ENCODE measurements at regions not wholly inside any gene's neighbourhood (a gene's known extent, or its start where the extent isn't known, plus 50 kb on each side); places are given as distances from the start of the nearest gene placed in this dataset.

DNA sequence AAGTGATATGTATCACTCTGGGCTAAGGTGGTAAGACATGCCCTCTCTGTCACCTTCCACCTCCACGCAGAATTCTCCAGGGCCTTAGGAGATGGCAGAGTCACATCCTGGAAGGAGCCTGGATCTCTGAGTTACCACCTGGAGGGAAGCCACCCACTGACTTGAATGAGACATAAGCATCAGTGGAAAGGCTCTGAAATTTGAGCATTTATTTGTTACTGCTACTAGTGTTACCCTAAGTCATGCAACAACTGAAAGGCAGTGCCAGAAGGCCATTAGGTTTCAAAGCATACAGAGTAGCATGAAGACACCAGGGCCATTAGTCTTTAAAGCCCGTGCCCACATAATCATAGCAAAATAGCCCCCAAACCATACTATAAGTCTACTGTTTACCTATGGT is 230.3 kb upstream of the IRF2BP2 start:
- Histone ChIP-seq H2AFZ (ENCODE audit: low read depth) (no peak overlapping the region), H3K36me3 (replicated peaks in 1 of 2; ENCODE audit: control insufficient read depth in 1 of 2, insufficient read depth in 2 of 2, low read length in 1 of 2) (no peaks in the 10 kb centered on the region), H3K9ac (no peak overlapping the region), H3F3A (replicated peaks; ENCODE audit: insufficient read depth) (no peaks in the 10 kb centered on the region), H3K27me3 (ENCODE audit: insufficient read depth) (no peaks in the 10 kb centered on the region), H3K4me1 (ENCODE audit: control insufficient read depth in 1 of 2, insufficient read depth in 2 of 2, low read depth in 1 of 2, low read length in 1 of 2) (peaks cover 0 to 9% of the 10 kb centered on the region in 2 experiments; a peak in 2 of 4 replicates), H3K4me2 (no peak overlapping the region), H3K9me2 (no peaks in the 10 kb centered on the region), H3K27ac (ENCODE audit: low read depth in 2 of 2, low read length in 1 of 2) (no peak overlapping the region), H3K79me2 (ENCODE audit: insufficient read depth) (no peaks in the 10 kb centered on the region), H3K4me3 (ENCODE audit: low read depth in 2 of 2, low read length in 1 of 2) (no peak overlapping the region), H4K20me1 (ENCODE audit: insufficient read depth) (no peaks in the 10 kb centered on the region), H3K9me3 (no peaks in the 10 kb centered on the region)
- POLR2A ChIA-PET: no interaction called here
- TF ChIP-seq YY1 (IDR thresholded peaks at IDR 0.05; ENCODE audit: low read depth) (no peak), RFX5 (IDR thresholded peaks at IDR 0.05; ENCODE audit: low read length) (no peak), MXI1 (IDR thresholded peaks at IDR 0.05; ENCODE audit: low read depth, low read length) (no peak), EP300 (IDR thresholded peaks at IDR 0.05; ENCODE audit: borderline replicate concordance in 1 of 2, low read depth in 1 of 2, low read length in 1 of 2) (no peak), RCOR1 (IDR thresholded peaks at IDR 0.05; ENCODE audit: low read length) (no peak), GATA2 (CRISPR knock-in tag; IDR thresholded peaks at IDR 0.05) (no peak), FOXM1 (IDR thresholded peaks at IDR 0.05; ENCODE audit: low read depth) (no peak), RAD21 (IDR thresholded peaks at IDR 0.05; ENCODE audit: low read length) (no peak), FOSL2 (IDR thresholded peaks at IDR 0.05; ENCODE audit: borderline replicate concordance, low read depth) (no peak), SIN3A (IDR thresholded peaks at IDR 0.05; ENCODE audit: borderline replicate concordance, low read depth, low read length) (no peak)
- TF ChIP-seq, protein P1, sequence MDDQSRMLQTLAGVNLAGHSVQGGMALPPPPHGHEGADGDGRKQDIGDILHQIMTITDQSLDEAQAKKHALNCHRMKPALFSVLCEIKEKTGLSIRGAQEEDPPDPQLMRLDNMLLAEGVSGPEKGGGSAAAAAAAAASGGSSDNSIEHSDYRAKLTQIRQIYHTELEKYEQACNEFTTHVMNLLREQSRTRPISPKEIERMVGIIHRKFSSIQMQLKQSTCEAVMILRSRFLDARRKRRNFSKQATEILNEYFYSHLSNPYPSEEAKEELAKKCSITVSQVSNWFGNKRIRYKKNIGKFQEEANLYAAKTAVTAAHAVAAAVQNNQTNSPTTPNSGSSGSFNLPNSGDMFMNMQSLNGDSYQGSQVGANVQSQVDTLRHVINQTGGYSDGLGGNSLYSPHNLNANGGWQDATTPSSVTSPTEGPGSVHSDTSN (IDR thresholded peaks at IDR 0.05): no peak
- TF ChIP-seq, protein P2, sequence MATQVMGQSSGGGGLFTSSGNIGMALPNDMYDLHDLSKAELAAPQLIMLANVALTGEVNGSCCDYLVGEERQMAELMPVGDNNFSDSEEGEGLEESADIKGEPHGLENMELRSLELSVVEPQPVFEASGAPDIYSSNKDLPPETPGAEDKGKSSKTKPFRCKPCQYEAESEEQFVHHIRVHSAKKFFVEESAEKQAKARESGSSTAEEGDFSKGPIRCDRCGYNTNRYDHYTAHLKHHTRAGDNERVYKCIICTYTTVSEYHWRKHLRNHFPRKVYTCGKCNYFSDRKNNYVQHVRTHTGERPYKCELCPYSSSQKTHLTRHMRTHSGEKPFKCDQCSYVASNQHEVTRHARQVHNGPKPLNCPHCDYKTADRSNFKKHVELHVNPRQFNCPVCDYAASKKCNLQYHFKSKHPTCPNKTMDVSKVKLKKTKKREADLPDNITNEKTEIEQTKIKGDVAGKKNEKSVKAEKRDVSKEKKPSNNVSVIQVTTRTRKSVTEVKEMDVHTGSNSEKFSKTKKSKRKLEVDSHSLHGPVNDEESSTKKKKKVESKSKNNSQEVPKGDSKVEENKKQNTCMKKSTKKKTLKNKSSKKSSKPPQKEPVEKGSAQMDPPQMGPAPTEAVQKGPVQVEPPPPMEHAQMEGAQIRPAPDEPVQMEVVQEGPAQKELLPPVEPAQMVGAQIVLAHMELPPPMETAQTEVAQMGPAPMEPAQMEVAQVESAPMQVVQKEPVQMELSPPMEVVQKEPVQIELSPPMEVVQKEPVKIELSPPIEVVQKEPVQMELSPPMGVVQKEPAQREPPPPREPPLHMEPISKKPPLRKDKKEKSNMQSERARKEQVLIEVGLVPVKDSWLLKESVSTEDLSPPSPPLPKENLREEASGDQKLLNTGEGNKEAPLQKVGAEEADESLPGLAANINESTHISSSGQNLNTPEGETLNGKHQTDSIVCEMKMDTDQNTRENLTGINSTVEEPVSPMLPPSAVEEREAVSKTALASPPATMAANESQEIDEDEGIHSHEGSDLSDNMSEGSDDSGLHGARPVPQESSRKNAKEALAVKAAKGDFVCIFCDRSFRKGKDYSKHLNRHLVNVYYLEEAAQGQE (IDR thresholded peaks at IDR 0.05; ENCODE audit: low read depth, low read length): no peak
- DNase-seq: no peak
- 100% methylated on average over 2 of the region's 2 CpGs for WGBS (ENCODE audit: low lambda C conversion rate)
- CTCF ChIA-PET: interaction anchor here (1.0 kb wide), 1 partner anchor 8 kb away, joined by 3 read pairs; no protein-coding TSS in a partner anchor

DNA sequence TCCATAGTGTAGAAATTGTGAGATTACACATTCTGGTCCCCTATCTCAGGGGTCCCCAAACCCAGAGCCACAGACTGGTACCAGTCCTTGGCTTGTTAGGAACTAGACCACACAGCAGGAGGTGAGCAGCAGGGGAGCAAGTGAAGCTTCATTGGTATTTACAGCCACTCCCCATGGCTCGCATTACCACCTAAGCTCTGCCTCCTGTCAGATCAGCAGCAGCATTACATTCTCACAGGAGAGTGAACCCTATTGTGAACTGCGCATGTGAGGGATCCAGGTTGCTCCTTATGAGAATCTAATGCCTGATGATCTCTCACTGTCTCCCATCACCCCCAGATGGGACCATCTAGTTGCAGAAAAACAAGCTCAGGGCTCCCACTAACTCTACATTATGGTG is 229.7 kb upstream of the IRF2BP2 start:
- DNase-seq: no peak
- H3K4me1 ChIP-seq (ENCODE audit: control insufficient read depth in 1 of 2, insufficient read depth in 2 of 2, low read depth in 1 of 2, low read length in 1 of 2): peaks cover 0 to 9% of the 10 kb centered on the region in 2 experiments; a peak in 2 of 4 replicates
- H3K79me2 ChIP-seq (ENCODE audit: insufficient read depth): no peaks in the 10 kb centered on the region
- ChIA-PET POLR2A (no interaction called here), CTCF (no interaction called here)
- no peaks in the 10 kb centered on the region for H4K20me1 ChIP-seq (ENCODE audit: insufficient read depth)
- H3K27ac ChIP-seq (ENCODE audit: low read depth in 2 of 2, low read length in 1 of 2): no peak overlapping the region
- no peak overlapping the region for H3K9ac ChIP-seq
- no peaks in the 10 kb centered on the region for H3K9me3 ChIP-seq
- 75% methylated on average over 2 of the region's 2 CpGs for WGBS (ENCODE audit: low lambda C conversion rate)
- H3K4me2 ChIP-seq: no peak overlapping the region
- no peaks in the 10 kb centered on the region for H3K9me2 ChIP-seq
- no peak overlapping the region for H3K4me3 ChIP-seq (ENCODE audit: low read depth in 2 of 2, low read length in 1 of 2)
- no peaks in the 10 kb centered on the region for H3F3A ChIP-seq (replicated peaks; ENCODE audit: insufficient read depth)
- H2AFZ ChIP-seq (ENCODE audit: low read depth): no peak overlapping the region
- H3K36me3 ChIP-seq (replicated peaks in 1 of 2; ENCODE audit: control insufficient read depth in 1 of 2, insufficient read depth in 2 of 2, low read length in 1 of 2): no peaks in the 10 kb centered on the region
- H3K27me3 ChIP-seq (ENCODE audit: insufficient read depth): no peaks in the 10 kb centered on the region
- no peak for TF ChIP-seq SIN3A (IDR thresholded peaks at IDR 0.05; ENCODE audit: borderline replicate concordance, low read depth, low read length)
- TF ChIP-seq RAD21 (IDR thresholded peaks at IDR 0.05; ENCODE audit: low read length): no peak
- TF ChIP-seq MAX (IDR thresholded peaks at IDR 0.05; ENCODE audit: low read depth): no peak
- TF ChIP-seq FOXM1 (IDR thresholded peaks at IDR 0.05; ENCODE audit: low read depth): no peak
- no peak for TF ChIP-seq POLR2AphosphoS5 (IDR thresholded peaks at IDR 0.05; ENCODE audit: low read depth, low read length)
- TF ChIP-seq FOSL2 (IDR thresholded peaks at IDR 0.05; ENCODE audit: borderline replicate concordance, low read depth): no peak
- no peak for TF ChIP-seq TEAD4 (IDR thresholded peaks at IDR 0.05; ENCODE audit: borderline replicate concordance, insufficient read depth)
- TF ChIP-seq USF1 (IDR thresholded peaks at IDR 0.05; ENCODE audit: borderline replicate concordance, low read depth): no peak
- no peak for TF ChIP-seq EZH2phosphoT487 (IDR thresholded peaks at IDR 0.05; ENCODE audit: borderline replicate concordance, low read depth)
- no peak for TF ChIP-seq FOXJ3 (CRISPR knock-in tag; IDR thresholded peaks at IDR 0.05)
- TF ChIP-seq RCOR1 (IDR thresholded peaks at IDR 0.05; ENCODE audit: low read length): no peak
- TF ChIP-seq YY1 (IDR thresholded peaks at IDR 0.05; ENCODE audit: low read depth): no peak
- no peak for TF ChIP-seq NRF1 (IDR thresholded peaks at IDR 0.05; ENCODE audit: low read depth, low read length)
- TF ChIP-seq NFIC (IDR thresholded peaks at IDR 0.05; ENCODE audit: borderline replicate concordance): no peak
- TF ChIP-seq GATA2 (CRISPR knock-in tag; IDR thresholded peaks at IDR 0.05): no peak
- no peak for TF ChIP-seq CTCF (IDR thresholded peaks at IDR 0.05)

Measured in SK-N-SH (cell line).